Naive thymus-derived CD4-positive, alpha-beta T cell (primary cell): ENCODE measurements at regions not wholly inside any gene's neighbourhood (a gene's known extent, or its start where the extent isn't known, plus 50 kb on each side); places are given as distances from the start of the nearest gene placed in this dataset.

Source experiments
- ATAC-seq: fragments of 150-1000 bp; cut with Tn5 transposase; 2 replicates; pipeline ENCODE4 v1.10.0; 2021; ENCODE audit warnings: mild to moderate bottlenecking, moderate library complexity
- CTCF ChIA-PET: fragments of 350-600 bp; sonication (Branson Sonifier 250); formaldehyde crosslinking; loops from one replicate; lab custom pipeline; 2021; ENCODE audit warnings: antibody characterized with exemption; lab: Charles Lee
- POLR2A ChIA-PET: fragments of 350-600 bp; sonication (Branson Sonifier 250); formaldehyde crosslinking; loops from one replicate; lab custom pipeline; 2021; ENCODE audit warnings: antibody characterized with exemption, inconsistent platforms; lab: Charles Lee
- DNase-seq, 9 donors: peaks; one replicate each; pipeline versions ENCODE4 v3.0.0 to v3.0.0-alpha.2; 2020 to 2022; ENCODE audit warnings: mixed read lengths in 1 of 9
- H3K27ac ChIP-seq: one replicate; pipeline ENCODE4 v1.7.0; 2013; ENCODE audit warnings: mild to moderate bottlenecking, low read depth, low read length, moderate library complexity
- H3K27me3 ChIP-seq, 2 donors: one replicate each; pipeline ENCODE4 v1.7.0; 2013; ENCODE audit warnings: low read length in 2 of 2, mild to moderate bottlenecking in 2 of 2, moderate library complexity in 2 of 2; ENCODE audit not compliant: control insufficient read depth in 2 of 2, insufficient read depth in 2 of 2
- H3K36me3 ChIP-seq, 3 experiments: 1 replicate in 2 of 3; 2 replicates in 1 of 3; pipeline ENCODE4 v1.7.0; 2013; ENCODE audit warnings: low read length in 3 of 3, mild to moderate bottlenecking in 3 of 3, moderate library complexity in 1 of 3; ENCODE audit not compliant: insufficient read depth in 3 of 3, control insufficient read depth in 2 of 3
- H3K4me1 ChIP-seq, 2 donors: one replicate each; pipeline ENCODE4 v1.7.0; 2013; ENCODE audit warnings: low read length in 2 of 2, mild to moderate bottlenecking in 2 of 2, moderate library complexity in 1 of 2; ENCODE audit not compliant: control insufficient read depth in 2 of 2, insufficient read depth in 2 of 2
- H3K4me3 ChIP-seq: 2 replicates; pipeline ENCODE4 v1.7.0; 2013; ENCODE audit warnings: mild to moderate bottlenecking, low read length
- H3K9me3 ChIP-seq, 3 experiments: 1 replicate in 2 of 3; 2 replicates in 1 of 3; pipeline ENCODE4 v1.7.0; 2013; ENCODE audit warnings: low read length in 3 of 3; ENCODE audit not compliant: control insufficient read depth in 2 of 3
- H3K27ac Mint-ChIP-seq, 9 donors: one replicate each; pipeline ENCODE4 v1.8.0; 2020 to 2022; ENCODE audit warnings: mixed read lengths in 9 of 9, mild to moderate bottlenecking in 8 of 9, moderate library complexity in 5 of 9, inconsistent platforms in 2 of 9
- H3K27me3 Mint-ChIP-seq, 5 donors: one replicate each; pipeline ENCODE4 v1.8.0; 2021 to 2022; ENCODE audit warnings: mixed read lengths in 5 of 5, mild to moderate bottlenecking in 1 of 5
- H3K36me3 Mint-ChIP-seq, 5 donors: one replicate each; pipeline ENCODE4 v1.8.0; 2020 to 2022; ENCODE audit warnings: mixed read lengths in 5 of 5, mild to moderate bottlenecking in 3 of 5, inconsistent platforms in 1 of 5
- H3K4me1 Mint-ChIP-seq, 7 donors: one replicate each; pipeline ENCODE4 v1.8.0; 2020 to 2022; ENCODE audit warnings: mixed read lengths in 7 of 7, mild to moderate bottlenecking in 3 of 7, inconsistent platforms in 1 of 7
- H3K4me3 Mint-ChIP-seq, 10 donors: one replicate each; pipeline ENCODE4 v1.8.0; 2020 to 2022; ENCODE audit warnings: mild to moderate bottlenecking in 10 of 10, mixed read lengths in 10 of 10, moderate library complexity in 6 of 10, inconsistent platforms in 2 of 10
- H3K9me3 Mint-ChIP-seq, 11 donors: one replicate each; pipeline ENCODE4 v1.8.0; 2020 to 2022; ENCODE audit warnings: mixed read lengths in 11 of 11, mild to moderate bottlenecking in 4 of 11, inconsistent platforms in 1 of 11, moderate library complexity in 1 of 11
- intact Hi-C, 2 donors: fragments of 100-400 bp; cut with micrococcal nuclease; formaldehyde crosslinking; loops; one replicate each; pipeline ENCODE4 v1.15.1; 2023

DNA sequence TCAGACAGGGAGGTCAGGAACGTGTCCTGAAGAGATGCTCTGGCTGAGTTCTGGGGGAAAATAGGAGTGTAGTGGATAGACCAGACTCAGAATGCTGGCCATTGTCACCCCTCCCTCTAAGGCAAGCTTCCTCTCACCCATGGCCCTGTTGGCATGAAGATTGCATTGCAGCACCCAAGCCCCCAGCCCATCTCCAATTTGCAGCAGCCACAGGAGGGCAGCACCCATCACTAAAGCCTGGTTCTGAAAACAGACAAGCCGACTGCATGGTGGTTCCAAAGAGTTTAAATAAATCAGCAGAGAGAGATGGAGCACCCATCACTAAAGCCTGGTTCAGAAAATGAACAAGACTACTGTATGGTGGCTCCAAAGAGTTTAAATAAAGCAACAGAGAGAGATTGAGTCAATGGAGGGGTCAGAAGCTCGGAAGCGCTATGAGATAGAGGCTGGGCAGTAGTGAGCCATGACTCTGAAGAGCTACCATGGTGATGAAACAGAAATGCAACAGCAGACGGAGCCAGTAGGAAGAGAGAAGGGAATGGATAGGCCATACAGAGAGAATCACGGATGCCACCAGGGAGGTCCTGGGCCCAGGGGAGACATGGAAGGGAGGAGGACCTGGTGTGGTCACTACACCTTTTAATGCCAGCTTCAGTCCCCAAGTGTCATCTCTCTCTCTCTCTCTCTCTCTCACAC is 237.9 kb upstream of the MYO3A start:
- Histone ChIP-seq H3K4me3 (no peak overlapping the region), H3K36me3 (no peaks in the 10 kb centered on the region), H3K9me3 (no peaks in the 10 kb centered on the region), H3K27ac (no peak overlapping the region), H3K4me1 (no peaks in the 10 kb centered on the region), H3K27me3 (no peaks in the 10 kb centered on the region)
- H3K9me3 Mint-ChIP-seq, result no peaks in the 10 kb centered on the region
- ATAC-seq, result no peak
- no peaks in the 10 kb centered on the region for H3K36me3 Mint-ChIP-seq
- H3K27me3 Mint-ChIP-seq, result peaks cover 0 to 40% (median 11%) of the 10 kb centered on the region in 5 donors
- DNase-seq, result no peak
- peaks cover 0 to 4% (median 0%) of the 10 kb centered on the region in 7 donors for H3K4me1 Mint-ChIP-seq
- no peak overlapping the region for H3K4me3 Mint-ChIP-seq
- no peak overlapping the region for H3K27ac Mint-ChIP-seq
- ChIA-PET CTCF (no interaction called here), POLR2A (no interaction called here)
- intact Hi-C loops, result no loop called here

DNA sequence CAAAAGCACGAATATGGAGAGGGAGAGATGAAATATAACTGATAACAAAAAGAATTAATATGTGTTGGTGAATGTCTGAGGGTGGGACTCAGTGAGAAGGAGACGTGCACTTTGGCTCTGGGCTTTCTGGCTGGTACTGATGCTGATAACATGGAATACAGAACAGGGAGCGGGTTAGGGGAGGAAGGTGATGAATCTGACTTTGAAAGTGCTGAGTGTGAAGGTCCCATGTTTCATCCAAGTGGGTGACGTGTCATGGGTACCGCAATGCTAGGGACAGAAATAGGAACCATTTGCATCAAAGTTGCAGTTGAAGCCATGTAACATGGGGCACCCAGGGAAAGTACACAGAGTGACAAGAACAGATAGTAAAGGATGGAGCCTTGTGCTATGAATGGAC is 236.6 kb upstream of the MYO3A start:
- no peak for ATAC-seq
- Histone ChIP-seq H3K4me3 (no peak overlapping the region), H3K27me3 (no peaks in the 10 kb centered on the region), H3K9me3 (no peaks in the 10 kb centered on the region), H3K36me3 (no peaks in the 10 kb centered on the region), H3K27ac (no peak overlapping the region), H3K4me1 (no peaks in the 10 kb centered on the region)
- no peaks in the 10 kb centered on the region for H3K9me3 Mint-ChIP-seq
- ChIA-PET CTCF (no interaction called here), POLR2A (no interaction called here)
- H3K4me3 Mint-ChIP-seq, result no peak overlapping the region
- no peak overlapping the region for H3K27ac Mint-ChIP-seq
- no peaks in the 10 kb centered on the region for H3K36me3 Mint-ChIP-seq
- peaks cover 0 to 4% (median 0%) of the 10 kb centered on the region in 7 donors for H3K4me1 Mint-ChIP-seq
- H3K27me3 Mint-ChIP-seq, result peaks cover 0 to 40% (median 11%) of the 10 kb centered on the region in 5 donors
- DNase-seq, result no peak
- intact Hi-C loops, result no loop called here

DNA sequence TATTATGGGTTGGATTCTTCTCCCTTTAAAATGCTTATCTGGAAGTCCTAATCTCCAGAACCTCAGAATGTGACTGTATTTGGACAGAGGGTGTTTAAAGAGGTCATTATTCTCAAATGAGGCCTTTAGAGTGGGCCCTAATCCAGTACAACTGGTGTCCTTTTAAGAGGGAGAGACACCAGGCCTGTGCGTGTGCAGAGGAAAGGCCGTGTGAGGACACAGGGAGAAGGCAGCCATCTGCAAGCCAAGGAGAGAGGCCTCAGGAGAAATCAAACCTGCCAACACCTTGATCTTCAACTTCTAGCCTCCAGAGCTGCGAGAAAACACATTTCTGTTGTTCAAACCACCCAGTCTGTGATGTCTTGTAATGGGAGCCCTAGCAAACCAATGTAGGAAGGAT is 235.4 kb upstream of the MYO3A start:
- H3K36me3 Mint-ChIP-seq, result no peaks in the 10 kb centered on the region
- H3K4me3 Mint-ChIP-seq, result no peak overlapping the region
- Histone ChIP-seq H3K4me3 (no peak overlapping the region), H3K4me1 (no peaks in the 10 kb centered on the region), H3K27me3 (no peaks in the 10 kb centered on the region), H3K36me3 (no peaks in the 10 kb centered on the region), H3K27ac (no peak overlapping the region), H3K9me3 (no peaks in the 10 kb centered on the region)
- no peak overlapping the region for H3K27ac Mint-ChIP-seq
- H3K9me3 Mint-ChIP-seq, result no peaks in the 10 kb centered on the region
- DNase-seq (no peak), ATAC-seq (no peak)
- peaks cover 0 to 40% (median 11%) of the 10 kb centered on the region in 5 donors for H3K27me3 Mint-ChIP-seq
- intact Hi-C loops, result no loop called here
- ChIA-PET POLR2A (no interaction called here), CTCF (no interaction called here)
- peaks cover 0 to 4% (median 0%) of the 10 kb centered on the region in 7 donors for H3K4me1 Mint-ChIP-seq

DNA sequence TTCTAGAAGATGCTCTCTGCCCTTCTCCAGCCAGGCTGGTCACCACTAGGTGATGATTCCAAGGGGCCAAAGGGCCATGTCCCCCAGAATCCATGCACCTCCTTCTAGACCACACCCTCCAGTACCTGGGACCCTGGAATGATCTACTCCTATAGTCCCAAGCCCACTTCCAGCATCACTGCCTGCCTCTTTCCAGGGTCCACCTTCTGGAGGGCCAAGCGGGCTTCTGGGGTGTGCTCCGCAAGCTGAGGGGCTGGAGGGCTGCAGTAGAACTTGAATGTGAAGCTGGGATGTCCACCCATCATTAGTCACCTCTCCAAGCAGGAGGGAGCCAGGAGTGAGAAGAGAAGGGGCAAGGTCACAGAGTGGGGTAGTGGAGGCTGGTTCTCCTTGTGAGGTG is 234.4 kb upstream of the MYO3A start:
- Mint-ChIP-seq H3K4me3 (no peak overlapping the region), H3K27ac (no peak overlapping the region), H3K27me3 (peaks cover 0 to 36% (median 11%) of the 10 kb centered on the region in 5 donors), H3K4me1 (peaks cover 0 to 4% (median 0%) of the 10 kb centered on the region in 7 donors), H3K9me3 (no peaks in the 10 kb centered on the region), H3K36me3 (no peaks in the 10 kb centered on the region)
- Histone ChIP-seq H3K9me3 (no peaks in the 10 kb centered on the region), H3K4me3 (no peak overlapping the region), H3K4me1 (no peaks in the 10 kb centered on the region), H3K27me3 (no peaks in the 10 kb centered on the region), H3K27ac (no peak overlapping the region), H3K36me3 (no peaks in the 10 kb centered on the region)
- ATAC-seq (no peak), DNase-seq (no peak)
- ChIA-PET CTCF (interaction anchor here (0.6 kb wide), 1 partner anchor 31 kb away, joined by 4 read pairs; no protein-coding TSS in a partner anchor), POLR2A (no interaction called here)
- intact Hi-C loops, result no loop called here

DNA sequence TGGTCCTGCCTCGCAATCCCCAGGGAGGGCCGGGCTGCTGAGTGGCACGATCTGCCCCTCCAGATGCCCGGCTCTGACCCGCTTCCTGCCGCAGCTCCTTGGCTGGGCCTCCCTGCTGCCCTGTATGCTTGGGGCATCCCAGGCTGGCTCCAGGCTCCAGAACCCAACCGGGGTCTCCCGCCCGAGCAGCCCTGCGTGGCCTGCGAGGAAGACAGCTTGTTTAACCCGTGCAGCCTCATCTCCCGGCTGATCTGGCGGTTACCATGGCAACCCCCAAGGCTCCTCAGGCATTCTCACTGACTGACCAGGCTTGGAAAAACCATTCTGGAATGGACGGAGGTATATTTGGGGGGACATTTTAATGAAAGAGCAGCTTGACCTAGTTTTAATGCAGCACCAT is 232.4 kb upstream of the MYO3A start:
- Histone ChIP-seq H3K36me3 (no peaks in the 10 kb centered on the region), H3K4me1 (no peaks in the 10 kb centered on the region), H3K27me3 (no peaks in the 10 kb centered on the region), H3K9me3 (no peaks in the 10 kb centered on the region), H3K27ac (no peak overlapping the region), H3K4me3 (no peak overlapping the region)
- H3K27ac Mint-ChIP-seq, result no peak overlapping the region
- ChIA-PET CTCF (no interaction called here), POLR2A (no interaction called here)
- ATAC-seq (no peak), DNase-seq (no peak)
- H3K36me3 Mint-ChIP-seq, result no peaks in the 10 kb centered on the region
- intact Hi-C loops, result no loop called here
- peaks cover 0 to 18% (median 0%) of the 10 kb centered on the region in 5 donors for H3K27me3 Mint-ChIP-seq
- H3K9me3 Mint-ChIP-seq, result no peaks in the 10 kb centered on the region
- H3K4me1 Mint-ChIP-seq, result peaks cover 0 to 4% (median 0%) of the 10 kb centered on the region in 7 donors
- H3K4me3 Mint-ChIP-seq, result no peak overlapping the region

DNA sequence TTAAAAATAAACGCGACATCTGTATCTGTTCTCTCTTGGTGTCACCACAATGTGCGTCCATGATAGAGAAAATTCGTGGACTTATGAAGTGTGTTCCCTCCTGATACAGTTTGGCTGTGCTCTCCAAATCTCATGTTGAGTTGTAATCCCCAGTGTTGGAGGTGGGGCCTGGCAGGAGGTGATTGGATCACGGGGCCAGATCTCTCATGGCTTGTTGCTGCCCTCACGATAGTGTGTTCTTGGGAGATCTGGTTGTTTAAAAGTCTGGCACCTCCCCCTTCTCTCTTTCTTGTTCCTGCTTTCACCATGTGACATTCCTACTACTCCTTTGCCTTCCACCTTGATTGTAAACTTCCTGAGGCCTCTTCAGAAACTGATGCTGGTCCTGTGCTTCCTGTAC is 229.4 kb upstream of the MYO3A start:
- intact Hi-C loops, result no loop called here
- Histone ChIP-seq H3K36me3 (no peaks in the 10 kb centered on the region), H3K4me3 (no peak overlapping the region), H3K9me3 (no peaks in the 10 kb centered on the region), H3K27me3 (no peaks in the 10 kb centered on the region), H3K27ac (no peak overlapping the region), H3K4me1 (no peaks in the 10 kb centered on the region)
- Mint-ChIP-seq H3K9me3 (no peaks in the 10 kb centered on the region), H3K27ac (no peak overlapping the region), H3K27me3 (peaks cover 0 to 6% (median 4%) of the 10 kb centered on the region in 5 donors), H3K36me3 (no peaks in the 10 kb centered on the region), H3K4me3 (no peak overlapping the region), H3K4me1 (peaks cover 0 to 4% (median 0%) of the 10 kb centered on the region in 7 donors)
- ATAC-seq, result no peak
- DNase-seq, result no peak
- POLR2A ChIA-PET, result no interaction called here
- CTCF ChIA-PET, result no interaction called here

DNA sequence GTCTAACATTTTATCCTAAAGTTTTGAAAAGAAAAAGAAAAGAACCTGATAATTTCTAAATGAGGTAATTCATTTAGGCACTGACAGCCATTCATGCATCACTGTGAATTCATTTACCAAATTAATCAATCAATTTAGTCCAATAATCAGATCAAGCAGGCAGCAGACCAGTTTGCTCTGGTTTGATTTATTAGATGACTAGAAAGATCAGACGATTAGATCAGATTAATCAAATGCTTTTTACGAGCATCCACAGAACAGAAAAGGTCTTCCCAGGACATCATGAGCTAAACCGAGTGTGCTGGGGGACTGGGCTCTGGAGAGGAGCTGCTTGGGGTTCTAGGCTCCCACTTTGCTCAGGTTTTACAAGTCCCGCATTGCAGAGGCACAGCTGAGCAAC is 226.5 kb upstream of the MYO3A start:
- ATAC-seq (no peak), DNase-seq (no peak)
- H3K9me3 ChIP-seq, result no peaks in the 10 kb centered on the region
- ChIA-PET POLR2A (no interaction called here), CTCF (no interaction called here)
- no peaks in the 10 kb centered on the region for H3K27me3 ChIP-seq
- intact Hi-C loops, result no loop called here
- peaks cover 0 to 16% (median 7%) of the 10 kb centered on the region in 5 donors for H3K27me3 Mint-ChIP-seq
- H3K9me3 Mint-ChIP-seq, result peaks cover 0 to 2% (median 0%) of the 10 kb centered on the region in 11 donors
- H3K27ac Mint-ChIP-seq, result no peak overlapping the region
- no peaks in the 10 kb centered on the region for H3K36me3 ChIP-seq
- H3K4me3 ChIP-seq, result no peak overlapping the region
- no peak overlapping the region for H3K27ac ChIP-seq
- no peaks in the 10 kb centered on the region for H3K36me3 Mint-ChIP-seq
- no peak overlapping the region for H3K4me3 Mint-ChIP-seq
- H3K4me1 ChIP-seq, result no peaks in the 10 kb centered on the region
- no peaks in the 10 kb centered on the region for H3K4me1 Mint-ChIP-seq
